CD8-positive, alpha-beta memory T cell (primary cell): ENCODE measurements at regions not wholly inside any gene's neighbourhood (a gene's known extent, or its start where the extent isn't known, plus 50 kb on each side); places are given as distances from the start of the nearest gene placed in this dataset.

Experiments used
- CTCF ChIA-PET: fragments of 350-600 bp; sonication (Branson Sonifier 250); formaldehyde crosslinking; loops from one replicate; lab custom pipeline; 2021; ENCODE audit warnings: antibody characterized with exemption; lab: Charles Lee
- POLR2A ChIA-PET: fragments of 350-600 bp; sonication (Branson Sonifier 250); formaldehyde crosslinking; loops from one replicate; lab custom pipeline; 2021; ENCODE audit warnings: antibody characterized with exemption; lab: Charles Lee
- DNase-seq, 5 donors: peaks; one replicate each; pipeline versions ENCODE4 v3.0.0 to v3.0.0-alpha.2; 2020 to 2022; ENCODE audit warnings: mixed read lengths in 1 of 5
- H3K27ac ChIP-seq: one replicate; pipeline ENCODE4 v1.7.0; 2013; ENCODE audit warnings: low read depth, mild to moderate bottlenecking, low read length, moderate library complexity
- H3K27me3 ChIP-seq: 2 replicates; pipeline ENCODE4 v1.7.0; 2013; ENCODE audit warnings: low read length, mild to moderate bottlenecking; ENCODE audit not compliant: insufficient read depth, poor library complexity, severe bottlenecking
- H3K36me3 ChIP-seq: 2 replicates; pipeline ENCODE4 v1.7.0; 2013; ENCODE audit warnings: mild to moderate bottlenecking, low read length, moderate library complexity; ENCODE audit not compliant: insufficient read depth
- H3K4me1 ChIP-seq: 2 replicates; pipeline ENCODE4 v1.7.0; 2013; ENCODE audit warnings: mild to moderate bottlenecking, low read length, moderate library complexity; ENCODE audit not compliant: insufficient read depth
- H3K4me3 ChIP-seq: 2 replicates; pipeline ENCODE4 v1.7.0; 2013; ENCODE audit warnings: mild to moderate bottlenecking, low read length
- H3K9me3 ChIP-seq: 2 replicates; pipeline ENCODE4 v1.7.0; 2013; ENCODE audit warnings: mild to moderate bottlenecking, low read length
- H3K27ac Mint-ChIP-seq, 8 donors: one replicate each; pipeline ENCODE4 v1.8.0; 2020 to 2021; ENCODE audit warnings: mixed read lengths in 8 of 8, mild to moderate bottlenecking in 6 of 8, inconsistent platforms in 3 of 8, moderate library complexity in 3 of 8
- H3K27me3 Mint-ChIP-seq, 2 donors: one replicate each; pipeline ENCODE4 v1.8.0; 2020 to 2021; ENCODE audit warnings: mixed read lengths in 2 of 2, mild to moderate bottlenecking in 1 of 2, moderate library complexity in 1 of 2
- H3K36me3 Mint-ChIP-seq, 3 donors: one replicate each; pipeline ENCODE4 v1.8.0; 2020 to 2021; ENCODE audit warnings: mixed read lengths in 3 of 3, inconsistent platforms in 1 of 3, mild to moderate bottlenecking in 1 of 3
- H3K4me1 Mint-ChIP-seq, 3 donors: one replicate each; pipeline ENCODE4 v1.8.0; 2020 to 2021; ENCODE audit warnings: mixed read lengths in 3 of 3, inconsistent platforms in 1 of 3, mild to moderate bottlenecking in 1 of 3
- H3K4me3 Mint-ChIP-seq, 7 donors: one replicate each; pipeline ENCODE4 v1.8.0; 2020 to 2021; ENCODE audit warnings: mixed read lengths in 7 of 7, mild to moderate bottlenecking in 6 of 7, moderate library complexity in 4 of 7, inconsistent platforms in 2 of 7
- H3K9me3 Mint-ChIP-seq, 5 donors: one replicate each; pipeline ENCODE4 v1.8.0; 2020 to 2022; ENCODE audit warnings: mixed read lengths in 5 of 5, mild to moderate bottlenecking in 3 of 5, moderate library complexity in 2 of 5, inconsistent platforms in 1 of 5

DNA sequence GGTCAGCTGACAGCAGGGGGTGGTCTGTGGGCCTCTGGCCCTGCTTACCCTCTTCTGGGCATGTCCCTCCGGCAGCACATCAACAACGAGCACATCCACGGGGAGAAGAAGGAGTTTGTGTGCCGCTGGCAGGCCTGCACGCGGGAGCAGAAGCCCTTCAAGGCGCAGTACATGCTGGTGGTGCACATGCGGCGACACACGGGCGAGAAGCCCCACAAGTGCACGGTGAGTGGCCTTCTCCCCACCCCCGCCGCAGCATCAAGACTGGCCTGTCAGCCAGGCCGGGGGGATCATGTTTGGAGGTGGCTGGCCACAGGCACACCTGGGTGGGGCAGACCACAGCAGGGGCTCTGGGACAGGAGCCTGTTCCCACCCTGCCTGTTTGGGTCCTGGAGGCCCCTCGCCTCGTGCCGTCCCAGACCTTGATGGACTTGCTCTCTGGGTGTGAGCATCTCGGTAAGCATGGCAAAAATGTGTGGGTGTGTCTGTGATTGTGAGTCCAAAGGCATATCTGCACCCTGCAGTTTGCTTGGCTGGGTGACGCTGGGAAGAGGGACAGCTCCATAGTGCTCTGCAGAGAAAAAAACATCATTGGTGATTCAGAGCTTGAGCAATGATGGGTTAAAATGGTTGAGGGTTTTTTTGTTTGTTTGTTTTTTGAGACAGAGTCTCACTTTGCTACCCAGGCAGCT, 242.8 kb downstream of the GLI2 start:
- Mint-ChIP-seq H3K9me3 (peaks cover 0 to 6% (median 0%) of the 10 kb centered on the region in 5 donors), H3K27ac (peak overlapping the region in 1 of 8 donors; percentile 19), H3K27me3 (peaks cover 0 to 3% of the 10 kb centered on the region in 2 donors), H3K4me1 (no peaks in the 10 kb centered on the region), H3K4me3 (no peak overlapping the region), H3K36me3 (no peaks in the 10 kb centered on the region)
- no peak overlapping the region for H3K27ac ChIP-seq
- ChIA-PET CTCF (no interaction called here), POLR2A (no interaction called here)
- no peaks in the 10 kb centered on the region for H3K36me3 ChIP-seq
- H3K9me3 ChIP-seq = no peaks in the 10 kb centered on the region
- no peak overlapping the region for H3K4me3 ChIP-seq
- no peaks in the 10 kb centered on the region for H3K4me1 ChIP-seq
- no peaks in the 10 kb centered on the region for H3K27me3 ChIP-seq
- no peak for DNase-seq

DNA sequence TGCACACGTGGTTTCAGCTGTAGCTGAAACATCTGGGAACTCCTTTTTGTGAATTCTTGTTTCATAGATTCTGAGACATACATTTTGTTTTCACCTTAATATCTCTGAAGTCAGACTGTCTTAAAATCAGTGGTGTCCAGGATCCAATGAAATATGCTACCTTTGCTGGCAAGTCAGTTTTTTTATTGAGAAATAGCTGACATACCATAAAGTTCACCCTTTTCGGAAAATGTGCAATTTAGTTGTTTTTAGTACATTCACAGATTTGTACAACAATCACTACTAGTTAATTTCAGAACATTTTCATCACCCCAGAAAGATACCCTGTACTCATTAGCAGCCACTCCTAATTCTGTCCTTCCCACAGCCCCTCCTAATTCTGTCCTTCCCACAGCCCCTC, 243.7 kb downstream of the GLI2 start:
- Histone ChIP-seq H3K9me3 (no peaks in the 10 kb centered on the region), H3K4me3 (no peak overlapping the region), H3K4me1 (no peaks in the 10 kb centered on the region), H3K36me3 (no peaks in the 10 kb centered on the region), H3K27ac (no peak overlapping the region), H3K27me3 (no peaks in the 10 kb centered on the region)
- H3K4me3 Mint-ChIP-seq = no peak overlapping the region
- no peak overlapping the region for H3K27ac Mint-ChIP-seq
- H3K4me1 Mint-ChIP-seq = no peaks in the 10 kb centered on the region
- H3K27me3 Mint-ChIP-seq = peaks cover 0 to 1% of the 10 kb centered on the region in 2 donors
- CTCF ChIA-PET = no interaction called here
- no peak for DNase-seq
- H3K36me3 Mint-ChIP-seq = no peaks in the 10 kb centered on the region
- POLR2A ChIA-PET = no interaction called here
- H3K9me3 Mint-ChIP-seq = peaks cover 0 to 6% (median 0%) of the 10 kb centered on the region in 5 donors

DNA sequence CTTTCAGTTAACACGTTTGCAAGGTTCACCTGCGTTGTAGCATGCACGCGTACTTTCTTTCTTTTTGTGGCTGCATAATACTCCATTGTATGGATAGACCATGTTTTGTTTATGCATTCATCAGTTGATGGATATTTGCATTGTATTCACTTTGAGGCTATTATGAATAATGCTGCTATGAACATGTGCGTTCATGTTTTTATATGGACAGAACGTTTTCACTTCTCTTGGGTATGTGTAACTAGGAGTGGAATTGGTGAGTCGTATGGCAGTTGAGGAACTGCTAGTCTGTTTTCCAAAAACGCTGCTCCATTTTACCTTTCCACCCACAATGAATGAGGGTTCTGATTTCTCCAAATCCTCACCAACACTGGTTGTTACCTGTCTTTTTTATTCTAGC, 244.3 kb downstream of the GLI2 start:
- H3K4me1 Mint-ChIP-seq = no peaks in the 10 kb centered on the region
- H3K9me3 Mint-ChIP-seq = peaks cover 0 to 6% (median 0%) of the 10 kb centered on the region in 5 donors
- H3K27ac Mint-ChIP-seq = no peak overlapping the region
- Histone ChIP-seq H3K9me3 (no peaks in the 10 kb centered on the region), H3K4me3 (no peak overlapping the region), H3K36me3 (no peaks in the 10 kb centered on the region), H3K4me1 (no peaks in the 10 kb centered on the region), H3K27me3 (no peaks in the 10 kb centered on the region), H3K27ac (no peak overlapping the region)
- no peaks in the 10 kb centered on the region for H3K36me3 Mint-ChIP-seq
- POLR2A ChIA-PET = no interaction called here
- DNase-seq = no peak
- CTCF ChIA-PET = no interaction called here
- H3K27me3 Mint-ChIP-seq = peaks cover 0 to 1% of the 10 kb centered on the region in 2 donors
- H3K4me3 Mint-ChIP-seq = no peak overlapping the region

DNA sequence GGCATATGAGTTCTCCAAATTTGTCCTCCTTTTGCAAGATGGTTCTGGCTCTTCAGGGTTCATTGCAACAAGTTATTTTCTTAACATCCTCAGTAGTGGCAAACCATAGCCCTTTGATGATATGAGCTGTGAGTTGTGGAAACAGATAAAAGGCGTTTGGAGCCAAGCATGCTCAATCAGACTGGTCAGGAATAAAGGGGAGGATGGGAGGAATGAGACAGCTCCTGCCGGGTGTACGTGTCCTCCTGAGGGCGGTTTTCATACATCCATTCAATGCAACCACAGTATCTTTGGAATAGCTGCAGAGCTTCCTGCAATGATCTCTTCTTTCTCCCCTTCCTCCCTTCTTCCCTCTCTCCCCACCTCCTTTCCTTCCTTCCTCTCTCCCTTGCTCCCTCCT, 245.8 kb downstream of the GLI2 start:
- Mint-ChIP-seq H3K4me1 (no peaks in the 10 kb centered on the region), H3K4me3 (no peak overlapping the region), H3K27ac (no peak overlapping the region), H3K36me3 (no peaks in the 10 kb centered on the region), H3K27me3 (no peaks in the 10 kb centered on the region), H3K9me3 (peaks cover 0 to 6% (median 0%) of the 10 kb centered on the region in 5 donors)
- Histone ChIP-seq H3K36me3 (no peaks in the 10 kb centered on the region), H3K27me3 (no peaks in the 10 kb centered on the region), H3K9me3 (no peaks in the 10 kb centered on the region), H3K27ac (no peak overlapping the region), H3K4me1 (no peaks in the 10 kb centered on the region), H3K4me3 (no peak overlapping the region)
- no peak for DNase-seq
- ChIA-PET CTCF (no interaction called here), POLR2A (no interaction called here)

DNA sequence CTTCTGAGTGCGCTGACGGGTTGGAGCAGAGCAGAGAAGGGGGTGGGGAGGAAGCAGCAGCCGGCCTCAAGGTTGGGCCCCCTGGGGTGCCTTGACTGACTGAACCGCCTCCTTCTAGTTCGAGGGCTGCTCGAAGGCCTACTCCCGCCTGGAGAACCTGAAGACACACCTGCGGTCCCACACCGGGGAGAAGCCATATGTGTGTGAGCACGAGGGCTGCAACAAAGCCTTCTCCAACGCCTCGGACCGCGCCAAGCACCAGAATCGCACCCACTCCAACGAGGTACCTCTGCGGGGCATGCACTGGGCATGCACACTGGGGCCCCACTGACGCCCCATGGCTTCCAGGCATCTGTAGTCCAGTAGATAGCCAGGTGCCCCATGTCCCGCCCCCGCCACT, 246.9 kb downstream of the GLI2 start:
- Mint-ChIP-seq H3K27ac (no peak overlapping the region), H3K4me3 (no peak overlapping the region), H3K4me1 (no peaks in the 10 kb centered on the region), H3K27me3 (no peaks in the 10 kb centered on the region), H3K9me3 (peaks cover 0 to 6% (median 0%) of the 10 kb centered on the region in 5 donors), H3K36me3 (no peaks in the 10 kb centered on the region)
- H3K4me3 ChIP-seq = no peak overlapping the region
- POLR2A ChIA-PET = no interaction called here
- no peak overlapping the region for H3K27ac ChIP-seq
- no peaks in the 10 kb centered on the region for H3K9me3 ChIP-seq
- no peak for DNase-seq
- no peaks in the 10 kb centered on the region for H3K36me3 ChIP-seq
- no peaks in the 10 kb centered on the region for H3K4me1 ChIP-seq
- H3K27me3 ChIP-seq = no peaks in the 10 kb centered on the region
- CTCF ChIA-PET = no interaction called here

- Mint-ChIP-seq H3K9me3 (peaks cover 0 to 6% (median 0%) of the 10 kb centered on the region in 5 donors), H3K27ac (no peak overlapping the region), H3K36me3 (no peaks in the 10 kb centered on the region), H3K4me1 (no peaks in the 10 kb centered on the region), H3K27me3 (no peaks in the 10 kb centered on the region), H3K4me3 (no peak overlapping the region)
- POLR2A ChIA-PET = no interaction called here
- H3K27me3 ChIP-seq = no peaks in the 10 kb centered on the region
- H3K9me3 ChIP-seq = no peaks in the 10 kb centered on the region
- H3K27ac ChIP-seq = no peak overlapping the region
- no peak for DNase-seq
- H3K4me1 ChIP-seq = no peaks in the 10 kb centered on the region
- H3K4me3 ChIP-seq = no peak overlapping the region
- no peaks in the 10 kb centered on the region for H3K36me3 ChIP-seq
- CTCF ChIA-PET = no interaction called here
Measured at GRCh38 chr2:120983344-120983743, 247.7 kb downstream of the GLI2 start.

GRCh38 chr2:120984046-120984445, 248.4 kb downstream of the GLI2 start:
- CTCF ChIA-PET = no interaction called here

GRCh38 chr2:120984452-120985173, 248.9 kb downstream of the GLI2 start:
- no peaks in the 10 kb centered on the region for H3K36me3 ChIP-seq
- POLR2A ChIA-PET = no interaction called here
- Mint-ChIP-seq H3K36me3 (no peaks in the 10 kb centered on the region), H3K27me3 (no peaks in the 10 kb centered on the region), H3K9me3 (peaks cover 0 to 4% (median 0%) of the 10 kb centered on the region in 5 donors), H3K4me3 (no peak overlapping the region), H3K4me1 (no peaks in the 10 kb centered on the region), H3K27ac (no peak overlapping the region)
- H3K9me3 ChIP-seq = no peaks in the 10 kb centered on the region
- H3K4me1 ChIP-seq = no peaks in the 10 kb centered on the region
- no peak for DNase-seq
- CTCF ChIA-PET = no interaction called here
- H3K27ac ChIP-seq = no peak overlapping the region
- no peak overlapping the region for H3K4me3 ChIP-seq
- no peaks in the 10 kb centered on the region for H3K27me3 ChIP-seq

More at GRCh38 chr2:120984046-120984445, 248.4 kb downstream of the GLI2 start:
- Histone ChIP-seq H3K27ac (no peak overlapping the region), H3K9me3 (no peaks in the 10 kb centered on the region), H3K4me1 (no peaks in the 10 kb centered on the region), H3K36me3 (no peaks in the 10 kb centered on the region), H3K27me3 (no peaks in the 10 kb centered on the region), H3K4me3 (no peak overlapping the region)
- Mint-ChIP-seq H3K9me3 (peaks cover 0 to 6% (median 0%) of the 10 kb centered on the region in 5 donors), H3K27me3 (no peaks in the 10 kb centered on the region), H3K36me3 (no peaks in the 10 kb centered on the region), H3K27ac (no peak overlapping the region), H3K4me1 (no peaks in the 10 kb centered on the region), H3K4me3 (no peak overlapping the region)
- no peak for DNase-seq
- POLR2A ChIA-PET = no interaction called here
